Spleen (tissue), 11 donors: ENCODE measurements at regions not wholly inside any gene's neighbourhood (a gene's known extent, or its start where the extent isn't known, plus 50 kb on each side); places are given as distances from the start of the nearest gene placed in this dataset.

ENCODE experiments used
- DNase-seq: peaks from one replicate; pipeline ENCODE4 v3.0.0-alpha.2; 2020
- H3K27ac ChIP-seq, 8 donors: fragments of 200-600 bp; sonication (generic) in 7 of 8; 1 replicate in 4 of 8; 2 replicates in 4 of 8; pipeline versions ENCODE4 v1.5.0 to v1.8.0; 2016 to 2021; ENCODE audit warnings: inconsistent platforms in 4 of 8, mild to moderate bottlenecking in 4 of 8, moderate library complexity in 1 of 8
- H3K27me3 ChIP-seq, 7 donors: fragments of 200-600 bp; sonication (generic) in 6 of 7; replicated peaks in 1 of 7; 1 replicate in 4 of 7; 2 replicates in 3 of 7; pipeline versions ENCODE4 v1.5.0 to v1.8.0; 2016 to 2021; ENCODE audit warnings: inconsistent platforms in 3 of 7, mild to moderate bottlenecking in 1 of 7
- H3K36me3 ChIP-seq, 6 donors: fragments of 200-600 bp; sonication (generic) in 5 of 6; 1 replicate in 4 of 6; 2 replicates in 2 of 6; pipeline versions ENCODE4 v1.5.0 to v1.8.0; 2016 to 2021; ENCODE audit warnings: inconsistent platforms in 2 of 6
- H3K4me1 ChIP-seq, 6 donors: fragments of 200-600 bp; sonication (generic) in 5 of 6; 1 replicate in 3 of 6; 2 replicates in 3 of 6; pipeline versions ENCODE4 v1.5.0 to v1.8.0; 2016 to 2021; ENCODE audit warnings: inconsistent platforms in 3 of 6
- H3K4me3 ChIP-seq, 8 donors: fragments of 200-600 bp; sonication (generic) in 7 of 8; 1 replicate in 4 of 8; 2 replicates in 4 of 8; pipeline versions ENCODE4 v1.5.0 to v1.8.0; 2016 to 2021; ENCODE audit warnings: inconsistent platforms in 4 of 8, mild to moderate bottlenecking in 4 of 8, moderate library complexity in 2 of 8
- H3K9me3 ChIP-seq, 8 donors: fragments of 200-600 bp; sonication (generic) in 7 of 8; 1 replicate in 4 of 8; 2 replicates in 4 of 8; pipeline versions ENCODE4 v1.5.0 to v1.8.0; 2016 to 2021; ENCODE audit warnings: inconsistent platforms in 4 of 8
- POLR2A ChIP-seq, 3 donors: fragments of 450-650 bp; IDR thresholded peaks; one replicate each; pipeline ENCODE4 v1.5.1; 2017; ENCODE audit warnings: antibody characterized with exemption in 3 of 3, mild to moderate bottlenecking in 1 of 3
- POLR2AphosphoS5 ChIP-seq, 3 donors: sonication (generic); formaldehyde crosslinking; IDR thresholded peaks; one replicate each; pipeline ENCODE4 v1.5.1; 2017; ENCODE audit warnings: antibody characterized with exemption in 3 of 3
- whole genome bisulfite sequencing, 5 donors: extraction: QIAGEN DNeasy Blood & Tissue Kit in 3 of 5; methylation state at CpG; one replicate each; pipeline versions ENCODE4 v1.1.5 to v1.1.7; 2013 to 2018; 5-methylcytosine and 5-hydroxymethylcytosine counted together
- intact Hi-C: fragments of 100-400 bp; cut with DNase I; formaldehyde crosslinking; loops from one replicate; pipeline ENCODE4 v1.15.0; 2023; ENCODE audit warnings: low total_unique reads
- TF ChIP-seq, protein P1 (sequence below), 11 experiments: fragments of 200-600 bp in 7 of 11; fragments of 450-650 bp in 4 of 11; sonication (generic) in 4 of 11; IDR thresholded peaks in 8 of 11; conservative IDR thresholded peaks in 3 of 11; 1 replicate in 7 of 11; 2 replicates in 4 of 11; pipeline versions ENCODE4 v1.4.0 to v1.8.0; 2016 to 2021; ENCODE audit warnings: antibody characterized with exemption in 11 of 11, inconsistent platforms in 4 of 11, mild to moderate bottlenecking in 1 of 11
- donor health status: healthy with polysubstance abuse.
- donor health status: DM: no; HTN: no; CAD: no; lungs with moderate emphysema.
- donor health status: DM: no; HTN: no; CAD: no.
- donor health status: Bipolar disorder and iron deficiency.
- donor health status: healthy.
- donor health status: DM: no; HTN: no; CAD: no.
- donor health status: DM: yes; HTN: yes; CAD: no.

GRCh38 chr22:35138521-35138920, 72.6 kb downstream of the ISX start:
- Histone ChIP-seq H3K4me3 (no peak overlapping the region), H3K36me3 (no peaks in the 10 kb centered on the region), H3K4me1 (no peaks in the 10 kb centered on the region), H3K27ac (no peak overlapping the region), H3K27me3 (peaks cover 0 to 37% (median 16%) of the 10 kb centered on the region in 7 donors), H3K9me3 (no peaks in the 10 kb centered on the region)
- peak; percentile 10 for DNase-seq
- intact Hi-C loops: no loop called here
- WGBS, 5 donors: 89 to 94% (median 92%) methylated on average over 5 of the region's 5 CpGs
- TF ChIP-seq POLR2AphosphoS5 (IDR thresholded peaks at IDR 0.05) (no peak), POLR2A (IDR thresholded peaks at IDR 0.05) (no peak)
- TF ChIP-seq, protein P1, sequence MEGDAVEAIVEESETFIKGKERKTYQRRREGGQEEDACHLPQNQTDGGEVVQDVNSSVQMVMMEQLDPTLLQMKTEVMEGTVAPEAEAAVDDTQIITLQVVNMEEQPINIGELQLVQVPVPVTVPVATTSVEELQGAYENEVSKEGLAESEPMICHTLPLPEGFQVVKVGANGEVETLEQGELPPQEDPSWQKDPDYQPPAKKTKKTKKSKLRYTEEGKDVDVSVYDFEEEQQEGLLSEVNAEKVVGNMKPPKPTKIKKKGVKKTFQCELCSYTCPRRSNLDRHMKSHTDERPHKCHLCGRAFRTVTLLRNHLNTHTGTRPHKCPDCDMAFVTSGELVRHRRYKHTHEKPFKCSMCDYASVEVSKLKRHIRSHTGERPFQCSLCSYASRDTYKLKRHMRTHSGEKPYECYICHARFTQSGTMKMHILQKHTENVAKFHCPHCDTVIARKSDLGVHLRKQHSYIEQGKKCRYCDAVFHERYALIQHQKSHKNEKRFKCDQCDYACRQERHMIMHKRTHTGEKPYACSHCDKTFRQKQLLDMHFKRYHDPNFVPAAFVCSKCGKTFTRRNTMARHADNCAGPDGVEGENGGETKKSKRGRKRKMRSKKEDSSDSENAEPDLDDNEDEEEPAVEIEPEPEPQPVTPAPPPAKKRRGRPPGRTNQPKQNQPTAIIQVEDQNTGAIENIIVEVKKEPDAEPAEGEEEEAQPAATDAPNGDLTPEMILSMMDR (IDR thresholded peaks at IDR 0.05 in 8 of 11, conservative IDR thresholded peaks at IDR 0.05 in 3 of 11): no peak

GRCh38 chr22:35140879-35141745, 75.2 kb downstream of the ISX start:
- H3K27ac ChIP-seq: no peak overlapping the region
- H3K4me3 ChIP-seq: no peak overlapping the region
- H3K27me3 ChIP-seq: peaks cover 0 to 22% (median 0%) of the 10 kb centered on the region in 7 donors
- H3K9me3 ChIP-seq: no peaks in the 10 kb centered on the region
- no peaks in the 10 kb centered on the region for H3K36me3 ChIP-seq
- DNase-seq: peak; percentile 50
- intact Hi-C loops: no loop called here
- no peaks in the 10 kb centered on the region for H3K4me1 ChIP-seq
- WGBS, 5 donors: 48 to 56% (median 53%) methylated on average over 12 of the region's 12 CpGs
- TF ChIP-seq POLR2AphosphoS5 (IDR thresholded peaks at IDR 0.05): no peak
- TF ChIP-seq, protein P1 (IDR thresholded peaks at IDR 0.05 in 8 of 11, conservative IDR thresholded peaks at IDR 0.05 in 3 of 11): no peak
- TF ChIP-seq POLR2A (IDR thresholded peaks at IDR 0.05): no peak

DNA sequence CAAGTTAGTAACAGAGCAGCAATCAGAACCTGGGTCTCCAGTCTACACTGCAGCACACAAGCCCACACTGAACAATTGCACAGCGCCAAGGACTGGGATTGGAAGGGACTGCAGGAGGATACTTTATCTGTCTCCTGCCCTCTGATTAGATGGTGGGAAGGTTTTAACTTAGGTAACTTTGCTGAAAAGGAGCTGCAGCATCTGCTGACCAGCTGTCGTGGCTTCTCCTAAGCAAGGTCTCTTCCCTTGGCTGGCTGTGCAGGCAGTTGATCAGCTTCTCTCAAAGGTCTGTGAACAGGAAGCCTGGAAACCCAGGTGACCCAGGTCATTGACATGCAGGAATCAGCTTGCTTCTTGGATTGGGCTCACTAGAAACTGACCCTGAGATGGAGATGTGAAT, 82.4 kb downstream of the ISX start:
- Histone ChIP-seq H3K27ac (no peak overlapping the region), H3K27me3 (peaks cover 0 to 46% (median 0%) of the 10 kb centered on the region in 7 donors), H3K36me3 (no peaks in the 10 kb centered on the region), H3K4me3 (no peak overlapping the region), H3K9me3 (no peaks in the 10 kb centered on the region), H3K4me1 (peaks cover 0 to 8% (median 2%) of the 10 kb centered on the region in 6 donors)
- DNase-seq: no peak
- intact Hi-C loops: no loop called here
- TF ChIP-seq POLR2A (IDR thresholded peaks at IDR 0.05): no peak
- TF ChIP-seq POLR2AphosphoS5 (IDR thresholded peaks at IDR 0.05): no peak
- TF ChIP-seq, protein P1 (IDR thresholded peaks at IDR 0.05 in 8 of 11, conservative IDR thresholded peaks at IDR 0.05 in 3 of 11): no peak
- 69 to 84% (median 76%) methylated on average over 2 of the region's 2 CpGs for WGBS, 5 donors

DNA sequence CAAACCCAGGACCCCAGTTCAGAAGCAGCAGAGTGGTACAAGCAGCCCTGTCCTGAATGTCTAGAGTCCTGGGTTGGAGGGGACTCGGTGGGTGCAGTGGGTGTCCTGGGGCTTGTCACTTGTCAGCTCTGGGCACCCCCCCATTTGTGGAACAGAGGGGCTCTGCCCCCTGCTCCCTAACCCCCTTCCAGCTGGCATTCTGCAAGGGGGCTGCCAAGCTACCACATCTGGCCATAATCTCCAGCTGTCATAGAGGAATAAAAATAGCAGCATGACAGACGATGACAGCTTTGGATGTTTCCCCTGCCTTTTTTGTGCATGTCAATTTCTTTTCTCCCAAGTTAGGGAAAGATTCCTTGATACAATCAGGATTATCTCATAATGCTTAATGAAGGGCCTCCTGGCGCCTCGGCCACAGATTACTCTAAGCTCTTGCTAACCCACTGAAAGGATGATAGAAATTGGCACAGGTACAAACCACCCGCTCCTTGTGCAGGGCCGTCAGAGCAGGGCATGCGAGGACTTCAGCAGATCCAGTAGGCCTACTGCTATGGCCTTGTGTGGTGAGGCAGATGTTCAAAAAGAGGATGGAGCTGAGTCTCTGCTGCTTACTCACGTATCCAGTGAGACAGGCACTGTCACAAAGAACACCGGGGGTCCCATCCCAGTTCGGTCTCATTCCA, 83.0 kb downstream of the ISX start:
- Histone ChIP-seq H3K27me3 (peaks cover 0 to 51% (median under 1%) of the 10 kb centered on the region in 7 donors), H3K36me3 (no peaks in the 10 kb centered on the region), H3K4me3 (no peak overlapping the region), H3K27ac (no peak overlapping the region), H3K9me3 (no peaks in the 10 kb centered on the region), H3K4me1 (peaks cover 0 to 8% (median 2%) of the 10 kb centered on the region in 6 donors)
- intact Hi-C loops: no loop called here
- 64 to 75% (median 69%) methylated on average over 10 of the region's 10 CpGs for WGBS, 5 donors
- peak; percentile 44 for DNase-seq
- no peak for TF ChIP-seq POLR2AphosphoS5 (IDR thresholded peaks at IDR 0.05)
- TF ChIP-seq, protein P1 (IDR thresholded peaks at IDR 0.05 in 8 of 11, conservative IDR thresholded peaks at IDR 0.05 in 3 of 11): no peak
- no peak for TF ChIP-seq POLR2A (IDR thresholded peaks at IDR 0.05)
